NCI-H226 (cell line): ENCODE measurements at regions not wholly inside any gene's neighbourhood (a gene's known extent, or its start where the extent isn't known, plus 50 kb on each side); places are given as distances from the start of the nearest gene placed in this dataset.
"Not testable (repeated sequence)": the region's sequence is repeated elsewhere in the genome, so short reads cannot be mapped to it uniquely, and the experiment has no call there.

Experiments used
- DNase-seq: peaks from one replicate; pipeline ENCODE4 v3.0.0-alpha.2; 2015

DNA sequence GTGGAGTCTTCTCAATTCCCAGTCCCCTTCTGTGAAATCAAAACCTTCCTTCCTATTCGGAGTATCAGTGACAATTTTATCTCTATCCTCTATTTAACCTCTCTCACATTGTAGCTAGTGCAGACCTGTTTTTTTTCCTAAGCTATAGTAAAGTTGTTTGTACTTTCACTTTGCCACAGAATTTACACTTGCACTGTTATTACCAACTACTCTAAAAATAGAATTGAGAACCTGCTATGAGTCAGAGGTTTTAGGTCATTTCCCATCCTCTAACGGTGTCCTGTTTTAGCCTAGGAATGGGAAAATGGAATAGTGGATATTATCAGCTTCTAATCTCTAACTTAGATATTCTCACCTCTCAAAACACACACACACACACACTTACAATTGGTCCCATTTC is 862.7 kb downstream of the NCAM2 start:
- peak; percentile 6 for DNase-seq

DNA sequence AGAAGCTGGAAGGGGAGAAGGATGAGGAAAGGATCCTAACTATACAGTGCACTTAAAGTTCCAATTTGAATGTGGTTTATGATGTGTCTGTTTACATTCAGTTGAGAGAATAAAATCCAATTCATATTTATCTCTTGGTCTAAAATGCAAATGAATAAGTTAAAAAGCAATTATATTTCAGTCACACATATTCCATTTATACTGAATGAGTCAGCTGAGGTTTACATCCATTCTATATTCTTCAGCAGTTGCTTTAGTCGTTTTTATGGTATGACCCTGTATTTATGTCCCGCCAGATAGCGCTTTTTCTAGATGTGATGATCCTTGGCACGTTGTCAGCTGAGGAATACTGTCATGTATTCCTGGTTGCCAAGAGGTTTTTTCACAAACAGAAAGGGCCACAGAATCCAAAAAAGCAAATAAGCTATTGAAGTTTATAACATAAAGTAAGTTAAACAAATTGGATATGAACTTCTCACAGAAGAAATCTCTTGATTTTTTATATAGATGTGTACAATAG is 866.2 kb downstream of the NCAM2 start:
- no peak for DNase-seq

DNA sequence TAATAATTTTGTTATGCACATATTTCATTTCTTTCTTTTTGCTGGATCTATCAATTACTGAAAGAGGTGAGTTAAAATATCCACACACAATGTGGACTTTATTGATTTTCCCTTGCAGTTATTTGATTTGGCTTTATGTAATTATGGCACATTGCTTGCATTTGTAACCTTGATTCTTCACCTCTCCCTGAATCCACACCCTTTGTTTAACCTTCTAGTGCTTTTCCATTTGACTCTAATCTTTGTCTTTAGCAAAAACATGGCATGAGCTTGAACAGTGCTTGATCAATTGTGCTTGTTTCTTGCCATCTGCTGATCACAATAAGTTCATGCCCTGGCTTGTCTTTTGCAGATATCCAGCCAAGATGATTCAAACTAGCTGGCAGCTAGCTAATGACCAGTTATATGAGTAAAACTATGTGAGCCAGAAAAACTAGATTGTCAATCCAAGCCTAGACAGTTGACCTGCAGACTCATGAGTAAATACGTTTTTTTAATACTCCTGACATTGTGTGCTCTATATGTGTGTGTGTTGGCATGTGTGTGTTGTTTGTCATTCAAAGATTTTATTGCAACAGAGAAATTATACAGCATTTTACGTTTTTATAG is 899.2 kb downstream of the NCAM2 start:
- DNase-seq: peak; percentile 1

DNA sequence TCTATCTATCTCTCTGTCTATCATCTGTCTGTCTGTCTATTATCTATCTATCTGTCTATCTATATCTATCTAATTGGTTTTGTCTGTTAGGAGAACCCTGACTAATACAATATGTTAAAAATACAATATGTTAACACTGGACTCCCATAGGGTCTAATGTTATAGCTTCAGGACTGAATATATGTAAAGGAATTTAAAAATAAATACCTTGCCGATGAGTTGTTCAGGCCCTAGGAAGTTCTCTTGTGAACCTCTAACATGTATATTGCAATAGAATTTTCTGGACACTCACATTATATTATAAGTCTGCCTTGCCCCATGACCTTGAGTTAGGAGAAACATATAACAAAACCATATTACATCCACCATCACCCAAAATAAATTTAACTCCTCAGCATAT is 900.6 kb downstream of the NCAM2 start:
- DNase-seq: no peak

DNA sequence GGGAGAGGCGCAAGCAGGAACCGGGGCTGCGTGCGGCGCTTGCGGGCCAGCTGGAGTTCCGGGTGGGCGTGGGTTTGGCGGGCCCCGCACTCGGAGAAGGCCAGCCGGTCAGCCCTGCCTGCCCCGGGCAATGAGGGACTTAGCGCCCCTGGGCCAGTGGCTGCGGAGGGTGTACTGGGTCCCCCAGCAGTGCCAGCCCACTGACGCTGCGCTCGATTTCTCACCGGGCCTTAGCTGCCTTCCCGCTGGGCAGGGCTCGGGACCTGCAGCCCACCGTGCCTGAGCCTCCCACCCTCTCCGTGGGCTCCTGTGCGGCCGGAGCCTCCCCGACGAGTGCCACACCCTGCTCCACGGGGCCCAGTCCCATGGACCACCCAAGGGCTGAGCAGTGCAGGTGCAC is 904.2 kb downstream of the NCAM2 start:
- not testable (repeated sequence) for DNase-seq

DNA sequence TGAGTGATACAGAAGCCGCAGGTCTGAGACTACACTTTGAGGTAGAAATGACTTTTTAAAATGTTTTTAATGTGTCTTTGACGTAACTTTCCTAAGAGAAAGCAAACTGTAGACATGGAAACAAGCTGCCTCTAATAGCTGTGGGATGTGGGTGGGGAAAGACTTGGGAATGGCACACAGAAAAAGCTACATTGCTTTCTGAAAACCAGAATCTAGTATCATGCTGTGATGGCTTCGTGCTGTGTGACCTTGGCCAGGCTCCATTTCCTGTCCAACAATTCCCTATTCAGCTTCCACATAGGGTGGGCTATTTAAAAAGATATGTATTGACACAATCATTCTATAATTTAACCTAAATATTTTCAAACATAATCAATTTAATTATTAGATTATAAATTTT is 909.1 kb downstream of the NCAM2 start:
- no peak for DNase-seq

DNA sequence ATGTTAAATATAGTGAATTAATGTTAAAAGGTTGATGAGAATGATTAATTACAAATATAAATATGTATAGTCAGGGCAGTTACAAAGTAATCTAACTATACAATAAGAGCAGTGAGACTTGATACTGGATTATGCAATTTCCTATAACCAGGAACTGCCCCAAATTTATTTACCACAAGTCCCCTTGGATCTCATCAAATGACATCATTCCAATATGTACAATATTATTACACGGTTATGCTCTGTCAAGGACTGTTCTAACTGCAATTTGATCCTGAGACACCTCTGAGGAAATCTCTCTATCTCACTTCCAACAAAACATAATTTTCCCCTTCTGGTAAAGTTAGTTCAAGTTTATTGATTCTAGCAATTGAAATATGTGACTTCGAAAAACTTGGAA is 917.6 kb downstream of the NCAM2 start:
- no peak for DNase-seq

DNA sequence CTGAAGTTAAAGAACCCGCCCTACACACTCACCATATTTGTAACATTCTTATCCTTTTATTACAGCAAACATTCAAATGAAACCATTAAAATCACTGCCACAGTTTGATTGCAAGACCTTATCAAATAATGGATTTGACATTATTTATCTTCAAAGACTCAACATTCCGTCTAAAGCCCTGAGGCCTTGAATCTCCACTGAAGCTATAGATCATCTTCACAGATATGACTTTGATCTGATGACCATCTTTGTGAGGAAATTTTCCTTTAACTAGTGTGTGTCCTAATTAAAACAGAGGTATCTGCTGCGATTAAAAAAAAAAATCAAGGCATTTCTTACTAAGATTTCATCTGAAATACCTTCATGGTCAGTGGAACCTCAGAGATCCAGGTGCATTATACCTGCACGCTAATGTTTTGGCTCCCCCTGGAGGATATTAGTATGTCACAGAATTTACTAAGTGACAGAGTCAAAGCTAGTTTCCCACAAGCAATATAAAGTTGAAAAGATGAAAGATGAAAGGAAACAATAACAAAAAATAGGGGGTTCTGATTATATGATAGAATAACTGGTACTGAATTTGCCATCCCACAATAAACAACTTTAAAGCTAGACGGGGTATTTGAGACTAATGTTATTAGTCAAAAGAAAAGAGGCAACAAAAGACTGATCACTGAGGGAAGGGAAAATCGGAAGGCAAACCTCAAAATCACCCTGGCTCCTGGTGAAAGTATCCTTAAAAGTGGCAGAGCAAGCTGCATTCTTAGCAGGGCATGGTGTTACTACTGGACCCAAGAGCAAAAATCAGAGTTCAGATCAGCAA is 923.4 kb downstream of the NCAM2 start:
- DNase-seq: peak; percentile 4

DNA sequence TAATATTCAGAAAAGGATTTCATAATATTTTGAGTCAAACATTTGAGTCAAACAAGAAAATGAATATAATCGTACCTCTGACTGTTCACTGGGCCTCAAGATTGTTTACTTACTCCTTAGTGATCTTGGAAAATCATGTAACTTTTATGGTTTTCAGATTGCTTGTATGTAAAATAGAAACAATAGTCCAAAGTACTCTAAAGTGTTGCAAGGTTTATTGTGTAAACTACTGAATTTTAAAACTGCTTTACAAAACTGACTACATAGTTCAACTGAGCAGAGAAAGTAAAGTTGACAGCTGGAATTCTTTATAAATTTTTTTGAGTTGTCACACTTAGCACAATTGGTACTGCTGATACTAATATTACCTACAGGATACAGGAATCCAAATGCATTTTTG is 931.0 kb downstream of the NCAM2 start:
- DNase-seq: no peak

DNA sequence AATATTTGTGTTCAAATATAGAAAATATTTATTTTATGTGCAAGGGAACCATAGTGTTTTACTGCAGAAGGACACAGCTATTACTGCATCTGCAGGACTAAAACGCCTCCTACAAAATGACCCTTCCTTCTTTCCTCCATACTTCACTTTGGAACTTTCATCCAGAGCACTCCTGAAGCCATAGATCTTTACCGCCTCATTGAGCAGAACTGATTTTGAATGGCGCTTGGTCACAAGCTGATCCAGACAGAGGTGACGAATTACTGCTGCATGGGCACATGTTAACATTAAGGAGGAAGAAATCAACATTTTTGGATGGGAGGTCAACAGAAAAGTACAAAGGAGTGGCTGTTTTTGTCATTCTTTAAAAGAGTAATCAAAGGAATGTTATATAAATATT is 931.6 kb downstream of the NCAM2 start:
- DNase-seq: no peak

DNA sequence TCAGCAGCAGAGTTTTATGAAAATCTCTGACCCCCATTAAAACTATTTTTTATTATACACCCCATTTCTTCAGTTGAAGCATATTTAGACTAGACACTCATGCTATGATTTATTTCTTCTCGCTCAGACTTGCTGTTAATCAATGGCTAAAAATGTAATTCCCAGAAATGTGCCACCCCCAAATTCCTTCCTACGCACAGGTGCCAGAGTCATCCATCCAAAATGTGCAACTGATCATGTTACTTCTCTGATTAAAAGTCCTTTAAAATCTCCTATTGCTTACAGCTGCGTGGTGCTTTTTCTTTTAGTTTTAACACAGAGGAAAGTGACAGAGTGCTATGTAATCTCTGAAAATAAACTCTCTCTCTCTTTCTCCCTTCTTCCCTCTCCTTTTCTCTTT is 954.4 kb downstream of the NCAM2 start:
- no peak for DNase-seq

DNA sequence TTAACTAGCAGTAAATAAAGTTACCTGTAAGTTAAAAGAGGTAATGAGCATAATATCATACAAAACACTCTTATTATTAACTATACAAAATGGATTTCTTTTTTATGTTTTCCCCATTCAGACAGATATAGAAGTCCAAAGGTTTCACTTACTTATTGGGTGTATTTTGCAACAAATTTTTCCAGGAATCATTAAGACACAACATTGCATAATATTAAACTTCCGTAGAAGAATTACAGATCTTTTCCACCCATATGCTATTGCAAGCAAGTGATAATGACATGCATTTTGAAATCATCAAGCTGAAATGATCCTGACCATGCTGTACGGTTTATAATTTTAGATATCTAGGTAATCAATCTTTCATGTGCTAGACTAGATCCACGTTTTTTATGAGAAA is 957.0 kb downstream of the NCAM2 start:
- DNase-seq: no peak

DNA sequence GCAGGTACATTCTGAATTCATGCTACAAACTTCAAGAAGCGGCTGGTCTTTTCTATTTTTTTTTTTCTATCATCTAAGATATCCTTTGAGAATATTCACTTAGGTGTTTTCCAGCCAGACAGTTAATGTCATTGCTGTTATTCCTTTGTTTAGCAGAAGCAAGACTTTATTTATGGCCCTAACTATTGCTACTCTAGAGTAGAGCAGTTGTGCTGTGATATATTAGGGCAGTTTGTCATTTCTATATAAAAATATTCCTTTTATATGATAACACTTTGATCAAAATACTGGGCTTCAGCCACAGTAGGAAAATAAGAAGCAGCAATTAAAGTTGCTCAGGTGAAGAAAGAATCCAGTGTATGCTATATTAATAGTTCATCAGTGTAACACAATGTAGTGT is 959.3 kb downstream of the NCAM2 start:
- DNase-seq: no peak

DNA sequence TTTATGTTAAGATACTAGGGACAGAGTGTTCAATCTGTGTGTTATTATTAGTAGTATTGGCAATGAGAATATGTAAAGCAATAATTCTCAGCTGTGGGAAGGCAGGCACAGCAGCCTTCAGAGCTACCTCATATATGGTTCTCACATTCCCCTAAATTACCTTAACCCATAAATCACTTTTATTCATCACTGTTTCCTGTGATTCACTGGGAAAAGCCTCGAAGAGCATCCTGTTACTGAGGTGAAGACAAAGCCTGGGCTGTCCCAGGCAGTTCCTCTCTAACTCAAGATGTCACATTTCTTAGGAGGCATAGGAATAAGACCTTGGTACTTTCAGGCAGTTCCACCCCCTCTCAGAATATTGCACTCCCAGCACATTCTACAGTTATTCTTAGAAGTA is 965.7 kb downstream of the NCAM2 start:
- no peak for DNase-seq

DNA sequence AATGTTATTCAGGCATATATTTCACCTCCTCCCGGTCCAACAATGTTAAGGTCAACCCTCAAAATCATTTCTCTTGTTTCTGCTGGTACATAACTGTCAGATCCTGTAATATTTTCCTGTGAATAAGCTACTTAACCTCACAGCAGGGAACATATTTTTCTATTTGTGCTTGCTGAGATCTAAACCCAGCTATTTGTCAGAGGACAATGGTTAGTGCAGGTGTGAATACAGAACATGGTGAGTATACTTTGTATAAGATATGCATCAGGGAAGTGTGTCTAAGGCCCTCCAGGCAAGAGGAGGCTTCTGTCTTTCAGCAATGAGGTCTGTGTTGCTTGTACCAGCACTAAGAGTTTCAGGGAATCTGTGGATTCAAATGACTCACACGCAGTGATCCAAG is 970.6 kb downstream of the NCAM2 start:
- no peak for DNase-seq

DNA sequence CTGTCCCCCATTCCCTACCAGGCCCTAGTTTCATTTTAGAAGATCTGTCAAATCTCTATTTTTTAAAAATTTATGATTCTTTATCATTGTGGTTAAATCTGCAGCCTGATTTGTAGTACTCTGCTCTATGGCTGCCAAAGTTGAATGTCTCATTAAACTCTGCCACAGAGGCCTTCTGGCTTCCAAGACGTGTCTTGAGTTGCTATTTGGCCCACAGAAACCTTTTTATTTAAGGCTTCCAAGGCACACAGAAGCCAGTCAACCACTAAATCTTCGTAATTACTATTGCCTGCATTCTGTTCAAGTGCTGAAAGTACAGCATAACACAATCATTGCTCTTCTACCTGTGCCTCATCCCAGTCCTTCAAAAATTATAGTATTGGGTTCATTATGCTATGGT is 971.0 kb downstream of the NCAM2 start:
- DNase-seq: no peak

DNA sequence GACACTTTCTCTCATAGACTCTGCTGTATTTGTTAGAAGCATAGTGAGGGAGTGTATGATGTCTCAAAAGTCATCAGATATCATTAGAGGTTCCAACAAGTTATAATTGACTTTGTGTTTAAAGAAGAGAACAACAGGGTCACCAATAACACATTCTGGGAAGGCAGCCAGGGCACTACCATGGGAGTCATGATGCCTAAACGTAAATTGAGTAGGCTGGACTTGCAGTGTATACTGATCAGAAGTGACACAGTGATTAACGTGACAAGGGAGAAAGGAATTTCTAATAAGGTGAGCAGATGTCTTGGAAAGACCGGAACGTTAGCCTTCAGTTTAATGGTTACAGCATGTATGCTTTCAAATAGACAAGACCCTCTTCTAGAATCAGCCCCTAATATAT is 973.2 kb downstream of the NCAM2 start:
- DNase-seq: no peak

DNA sequence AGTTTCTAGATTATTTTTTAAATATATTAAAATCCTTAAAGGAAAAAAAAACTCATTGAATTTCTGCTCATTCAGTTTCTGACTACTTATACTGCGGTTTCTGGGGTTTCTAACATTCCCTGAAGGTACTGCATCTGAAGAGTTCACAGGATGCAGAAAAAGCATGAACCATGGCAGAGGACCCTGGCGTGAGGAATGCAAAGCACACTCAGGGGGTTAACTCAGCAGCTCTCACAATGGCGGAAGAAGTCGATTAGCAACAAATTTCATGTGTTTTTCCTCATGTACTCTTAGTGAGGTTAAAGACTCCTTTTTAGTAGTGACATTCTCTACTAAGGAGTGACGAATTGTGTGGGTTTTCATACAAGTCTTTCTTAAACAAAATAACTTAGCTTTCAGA is 975.6 kb downstream of the NCAM2 start:
- DNase-seq: no peak

DNA sequence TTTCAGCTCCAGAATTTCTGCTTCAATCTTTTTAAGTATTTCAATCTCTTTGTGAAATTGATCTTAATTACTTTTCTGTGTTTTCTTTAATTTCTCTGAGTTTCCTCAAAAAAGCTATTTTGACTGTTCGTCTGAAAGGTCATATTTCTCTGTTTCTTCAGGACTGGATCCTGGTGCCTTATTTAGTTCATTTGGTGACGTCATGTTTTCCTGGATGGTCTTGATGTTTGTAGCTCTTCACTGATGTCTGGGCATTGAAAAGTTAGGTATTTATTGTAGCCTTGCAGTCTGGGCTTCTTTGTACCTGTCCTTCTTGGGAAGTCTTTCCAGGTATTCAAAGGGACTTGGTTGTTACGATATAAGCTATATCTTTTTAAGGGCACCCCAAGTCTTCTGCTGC is 998.7 kb downstream of the NCAM2 start:
- DNase-seq: no peak

DNA sequence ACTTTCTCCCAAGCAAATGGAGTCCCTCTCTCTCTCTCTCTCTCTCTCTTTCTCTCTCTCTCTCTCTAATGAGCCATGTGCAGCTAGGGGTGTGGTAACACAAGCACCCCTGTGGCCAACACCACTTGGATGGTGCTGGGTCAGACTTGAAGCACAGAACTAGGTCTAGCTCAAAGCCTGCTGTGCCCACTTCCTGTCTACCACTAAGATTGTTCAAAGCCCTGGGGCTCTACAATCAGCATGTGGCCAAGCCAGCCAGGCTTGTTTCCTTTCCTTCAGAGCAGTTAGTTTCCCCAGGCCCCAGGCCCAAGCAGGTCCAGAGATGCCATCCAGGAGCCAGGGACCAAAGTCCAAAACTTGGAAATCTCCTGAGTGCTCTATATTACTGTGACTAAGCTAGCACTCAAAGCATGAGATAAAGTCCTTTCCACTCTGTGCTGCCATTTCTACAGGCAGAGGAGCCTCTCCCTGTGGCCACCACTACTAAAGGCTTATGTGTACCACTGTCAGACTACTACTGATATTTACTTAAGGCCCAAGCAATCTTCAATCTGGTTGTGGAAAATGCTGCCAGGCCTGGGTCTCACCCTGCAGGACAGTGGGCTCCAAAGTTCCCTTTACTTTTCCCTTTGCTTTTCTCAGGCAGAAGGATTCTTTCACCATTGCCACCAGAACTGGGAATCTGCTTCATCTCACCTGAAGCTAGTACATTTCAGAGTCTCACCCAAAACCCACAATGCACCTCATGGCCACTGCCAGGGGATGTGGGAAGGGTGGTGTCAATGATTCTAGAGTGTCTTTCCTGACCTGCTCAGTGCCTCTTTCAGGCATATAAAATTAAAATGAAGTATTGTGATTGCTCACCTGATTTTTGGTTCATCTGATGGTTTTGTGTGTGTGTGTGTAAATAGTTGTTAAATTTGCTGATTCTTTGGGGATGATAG is 999.5 kb downstream of the NCAM2 start:
- DNase-seq: no peak

DNA sequence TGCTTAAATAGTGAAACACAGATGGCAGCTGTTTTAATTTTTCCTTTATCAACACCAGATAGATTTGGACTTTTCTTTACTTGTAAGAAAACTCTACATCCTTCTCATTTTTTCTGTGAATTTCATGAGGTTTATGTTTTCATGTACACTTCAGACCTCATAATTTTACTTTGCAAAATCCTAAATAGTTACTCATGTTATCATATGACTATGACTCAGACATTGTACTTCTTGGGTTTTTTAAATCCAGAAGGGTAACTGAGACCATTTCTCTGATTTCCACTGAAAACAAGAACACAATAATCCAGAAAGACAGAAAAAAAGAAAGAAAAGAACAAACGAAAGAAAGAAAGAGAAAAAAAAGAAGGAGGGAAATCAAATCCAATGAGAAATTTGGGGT is 1021.6 kb downstream of the NCAM2 start:
- DNase-seq: no peak

DNA sequence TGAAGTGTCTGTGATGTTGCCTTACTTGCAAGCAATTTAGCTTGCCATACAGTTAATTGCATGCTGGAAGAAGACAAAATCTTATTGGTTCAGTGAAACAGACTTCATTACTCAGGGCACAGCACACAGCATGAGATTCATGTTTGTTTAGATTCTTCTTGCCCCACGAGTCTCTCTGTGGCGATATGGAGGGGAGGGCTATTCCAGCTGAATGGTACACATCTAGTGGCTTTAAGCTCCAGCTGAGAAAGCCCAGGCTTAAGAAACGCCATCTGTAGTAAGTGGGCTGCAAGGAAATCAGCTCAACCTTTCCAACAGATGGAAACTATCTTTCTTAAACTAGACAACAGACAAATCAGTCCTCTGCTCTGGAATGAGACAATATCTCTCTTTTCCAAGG is 1022.0 kb downstream of the NCAM2 start:
- no peak for DNase-seq

DNA sequence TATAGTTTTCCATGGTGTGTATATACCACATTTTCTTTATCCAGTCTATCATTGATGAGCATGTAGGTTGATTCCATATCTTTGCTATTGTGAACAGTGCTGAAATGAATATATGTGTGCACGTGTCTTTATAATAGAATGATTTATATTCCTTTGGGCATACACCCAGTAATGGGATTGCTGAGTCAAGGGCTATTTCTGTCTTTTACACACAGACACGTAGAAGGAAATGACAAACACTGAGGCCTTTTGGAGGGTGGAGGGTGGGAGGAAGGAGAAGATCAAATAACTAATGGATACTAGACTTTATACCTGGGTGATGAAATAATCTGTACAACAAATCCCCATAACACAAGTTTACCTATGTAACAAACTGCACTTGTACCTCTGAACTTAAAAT is 1025.7 kb downstream of the NCAM2 start:
- peak; percentile 24 for DNase-seq

DNA sequence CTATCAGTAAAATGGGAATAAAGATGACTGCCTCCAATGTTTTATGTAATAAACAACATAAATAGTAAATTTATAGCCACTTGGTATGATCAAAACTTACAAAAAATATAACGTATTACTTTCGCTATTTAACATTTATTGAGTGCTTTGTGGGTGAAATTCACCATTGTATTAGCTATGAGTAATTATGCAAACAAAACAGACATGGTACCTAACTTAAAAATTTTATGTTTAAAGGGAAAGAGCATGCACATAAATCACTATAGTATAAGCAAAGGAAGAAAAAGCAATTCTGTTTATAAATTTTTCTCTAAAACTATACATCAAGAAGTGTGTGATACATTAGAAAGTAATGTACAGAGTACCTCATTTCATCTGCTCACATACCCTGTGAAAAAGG is 1046.2 kb downstream of the NCAM2 start:
- no peak for DNase-seq
